Subcutaneous abdominal adipose tissue (tissue), 5 donors: ENCODE measurements at regions not wholly inside any gene's neighbourhood (a gene's known extent, or its start where the extent isn't known, plus 50 kb on each side); places are given as distances from the start of the nearest gene placed in this dataset.

ENCODE experiments used
- H3K27ac ChIP-seq: one replicate; pipeline ENCODE4 v1.7.0; 2013; ENCODE audit warnings: low read depth, mild to moderate bottlenecking, inconsistent platforms, low read length, moderate library complexity
- H3K27me3 ChIP-seq, 5 donors: one replicate each; pipeline ENCODE4 v1.7.0; 2013; ENCODE audit warnings: low read length in 5 of 5, inconsistent platforms in 1 of 5; ENCODE audit not compliant: control insufficient read depth in 5 of 5, insufficient read depth in 4 of 5
- H3K36me3 ChIP-seq, 5 donors: one replicate each; pipeline ENCODE4 v1.7.0; 2013; ENCODE audit warnings: low read length in 5 of 5; ENCODE audit not compliant: control insufficient read depth in 5 of 5, insufficient read depth in 5 of 5
- H3K4me1 ChIP-seq, 5 donors: one replicate each; pipeline ENCODE4 v1.7.0; 2013; ENCODE audit warnings: low read length in 5 of 5, mild to moderate bottlenecking in 3 of 5, moderate library complexity in 1 of 5; ENCODE audit not compliant: control insufficient read depth in 5 of 5, insufficient read depth in 5 of 5
- H3K4me3 ChIP-seq, 5 donors: one replicate each; pipeline ENCODE4 v1.7.0; 2013; ENCODE audit warnings: low read length in 5 of 5, low read depth in 1 of 5
- H3K9ac ChIP-seq, 5 donors: one replicate each; pipeline ENCODE4 v1.7.0; 2013; ENCODE audit warnings: low read length in 5 of 5, mild to moderate bottlenecking in 4 of 5, moderate library complexity in 3 of 5
- H3K9me3 ChIP-seq, 5 donors: one replicate each; pipeline ENCODE4 v1.7.0; 2013; ENCODE audit warnings: low read length in 5 of 5; ENCODE audit not compliant: control insufficient read depth in 5 of 5
- donor health status: healthy.
- donor health status: healthy.
- donor health status: healthy.
- donor health status: healthy.
- donor health status: healthy.

- no peaks in the 10 kb centered on the region for H3K9me3 ChIP-seq
- no peaks in the 10 kb centered on the region for H3K4me1 ChIP-seq
- no peak overlapping the region for H3K27ac ChIP-seq
Measured at GRCh38 chr13:107121793-107122192, 553.9 kb upstream of the ARGLU1 start.

DNA sequence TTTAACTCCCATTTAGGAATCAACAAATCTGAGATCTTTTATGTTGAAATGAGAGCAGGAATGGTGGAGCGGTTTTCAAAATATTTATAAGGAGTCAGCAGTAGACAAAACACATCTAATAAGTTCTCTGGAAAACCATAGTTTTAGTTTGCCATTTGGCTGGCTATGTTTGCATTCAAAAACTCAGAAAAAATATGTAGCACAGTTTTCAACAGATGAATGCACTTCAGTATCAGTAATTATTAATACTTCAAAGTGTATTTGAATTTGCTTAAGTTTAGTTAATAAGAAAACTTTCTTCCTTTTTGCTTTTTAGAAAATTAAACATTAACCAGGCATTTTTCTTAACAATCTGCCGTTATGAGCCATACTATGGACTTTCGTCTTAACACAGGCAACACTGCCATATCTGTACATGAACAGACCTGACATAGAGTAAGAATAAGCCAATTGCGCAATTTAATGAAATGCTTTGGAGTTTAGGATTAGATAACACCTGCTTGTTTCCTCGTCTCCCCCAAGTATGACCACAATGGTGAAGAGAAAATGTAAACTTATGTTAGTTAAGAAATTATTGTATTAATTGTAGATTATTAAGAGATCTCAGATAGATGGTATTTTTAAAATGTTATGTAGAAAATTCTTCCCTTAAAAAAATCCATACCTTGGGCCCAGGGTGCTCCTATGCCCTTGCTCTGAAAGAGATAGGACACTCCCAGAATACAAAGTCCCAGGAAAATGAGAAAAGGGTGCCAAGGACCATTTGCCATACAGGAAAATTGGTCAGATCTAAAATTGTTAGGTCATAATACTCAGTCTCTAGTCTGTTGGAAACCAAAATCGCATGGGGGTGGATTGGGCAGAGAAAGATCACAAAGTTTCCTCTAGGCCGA lies 552.3 kb upstream of the ARGLU1 start:
- no peak overlapping the region for H3K27ac ChIP-seq
- no peak overlapping the region for H3K9ac ChIP-seq
- no peaks in the 10 kb centered on the region for H3K27me3 ChIP-seq
- H3K36me3 ChIP-seq: no peaks in the 10 kb centered on the region
- H3K9me3 ChIP-seq: no peaks in the 10 kb centered on the region
- no peak overlapping the region for H3K4me3 ChIP-seq
- no peaks in the 10 kb centered on the region for H3K4me1 ChIP-seq

More at GRCh38 chr13:107121793-107122192, 553.9 kb upstream of the ARGLU1 start:
- no peak overlapping the region for H3K9ac ChIP-seq
- H3K4me3 ChIP-seq: no peak overlapping the region
- no peaks in the 10 kb centered on the region for H3K27me3 ChIP-seq
- H3K36me3 ChIP-seq: no peaks in the 10 kb centered on the region

DNA sequence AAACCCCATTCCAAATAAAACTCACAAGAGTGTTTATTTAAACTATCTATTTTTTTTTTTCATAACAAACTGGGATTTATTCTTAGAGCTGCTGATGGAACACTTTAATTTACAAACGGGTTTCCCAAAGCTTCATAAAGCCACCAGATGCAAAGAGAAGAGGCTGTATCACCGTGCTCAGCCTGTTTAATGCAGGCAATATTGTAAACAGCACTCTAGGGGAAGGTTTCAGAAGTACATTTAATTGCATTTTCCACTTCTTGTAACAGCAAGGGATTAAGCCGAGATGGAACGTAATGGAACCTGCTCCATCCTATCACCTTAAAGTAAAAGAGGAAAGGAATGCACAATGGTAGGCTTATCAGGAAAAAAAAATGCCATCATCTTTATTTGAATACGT lies 550.6 kb upstream of the ARGLU1 start:
- H3K36me3 ChIP-seq: no peaks in the 10 kb centered on the region
- H3K4me1 ChIP-seq: no peaks in the 10 kb centered on the region
- no peaks in the 10 kb centered on the region for H3K27me3 ChIP-seq
- no peaks in the 10 kb centered on the region for H3K9me3 ChIP-seq
- no peak overlapping the region for H3K27ac ChIP-seq
- H3K4me3 ChIP-seq: no peak overlapping the region
- H3K9ac ChIP-seq: no peak overlapping the region

GRCh38 chr13:107117327-107118012 lies 549.5 kb upstream of the ARGLU1 start:
- H3K4me3 ChIP-seq: no peak overlapping the region
- no peaks in the 10 kb centered on the region for H3K36me3 ChIP-seq
- no peak overlapping the region for H3K9ac ChIP-seq
- H3K27ac ChIP-seq: no peak overlapping the region
- no peaks in the 10 kb centered on the region for H3K4me1 ChIP-seq
- H3K27me3 ChIP-seq: no peaks in the 10 kb centered on the region
- no peaks in the 10 kb centered on the region for H3K9me3 ChIP-seq

DNA sequence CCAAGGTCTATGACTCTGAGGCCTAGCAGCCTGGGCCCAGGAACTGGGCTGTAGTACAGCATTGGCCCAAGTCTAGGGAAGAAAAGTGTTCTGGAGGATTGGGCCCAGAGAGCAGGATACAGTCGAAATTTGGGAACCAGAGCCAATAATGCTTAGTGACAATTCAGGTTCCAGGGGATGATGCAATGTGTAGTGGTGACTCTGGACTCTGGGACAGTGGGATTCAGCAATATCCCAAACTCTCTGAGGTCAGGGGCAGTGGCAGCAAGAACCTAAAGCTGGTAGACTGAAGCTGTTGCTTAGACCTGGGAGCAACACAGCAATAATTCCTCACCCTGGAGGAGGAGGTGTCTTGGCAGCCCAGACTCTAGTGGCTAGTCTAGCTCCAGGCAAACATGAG lies 545.5 kb upstream of the ARGLU1 start:
- Histone ChIP-seq H3K4me1 (no peaks in the 10 kb centered on the region), H3K27ac (no peak overlapping the region), H3K9me3 (peaks cover 0 to 7% (median 6%) of the 10 kb centered on the region in 5 donors), H3K9ac (no peak overlapping the region), H3K36me3 (no peaks in the 10 kb centered on the region), H3K4me3 (no peak overlapping the region), H3K27me3 (no peaks in the 10 kb centered on the region)

DNA sequence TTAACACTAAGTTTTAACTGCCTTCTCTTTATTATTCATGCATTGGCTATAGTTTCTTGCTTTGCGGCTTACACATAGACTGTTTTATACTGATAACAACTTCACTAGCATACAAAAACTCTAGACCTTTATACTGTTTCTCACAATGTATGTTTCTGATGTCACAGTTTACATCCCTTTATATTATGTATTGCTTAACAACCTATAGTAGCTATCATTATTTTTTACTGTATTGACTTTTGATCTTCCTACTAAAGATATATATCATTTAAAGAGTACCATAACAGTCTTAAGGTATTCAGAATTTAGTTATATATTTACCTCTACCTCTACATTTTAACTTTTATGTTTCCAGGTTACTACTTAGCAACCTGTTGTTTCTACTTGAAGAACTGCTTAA lies 543.3 kb upstream of the ARGLU1 start:
- H3K27ac ChIP-seq: no peak overlapping the region
- H3K27me3 ChIP-seq: no peaks in the 10 kb centered on the region
- H3K4me1 ChIP-seq: no peaks in the 10 kb centered on the region
- peaks cover 0 to 8% (median 6%) of the 10 kb centered on the region in 5 donors for H3K9me3 ChIP-seq
- no peak overlapping the region for H3K4me3 ChIP-seq
- H3K36me3 ChIP-seq: no peaks in the 10 kb centered on the region
- H3K9ac ChIP-seq: no peak overlapping the region

DNA sequence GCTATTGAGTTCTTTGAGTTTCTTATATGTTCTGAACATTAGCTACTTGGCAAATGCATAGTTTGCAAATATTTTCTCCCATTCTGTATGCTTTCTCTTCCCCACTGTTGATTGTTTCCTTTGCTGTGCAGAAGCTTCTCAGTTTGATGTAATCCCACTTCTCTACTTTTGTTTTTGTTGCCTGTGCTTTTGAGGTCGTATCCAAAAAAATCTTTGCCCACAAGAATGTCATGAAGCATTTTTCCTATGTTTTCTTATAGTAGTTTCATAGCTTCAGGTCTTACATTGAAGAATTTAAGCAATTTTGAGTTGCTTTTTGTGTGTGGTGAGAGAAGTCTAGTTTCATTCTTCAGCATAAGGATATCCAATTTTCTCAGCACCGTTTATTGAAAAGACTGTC lies 536.7 kb upstream of the ARGLU1 start:
- Histone ChIP-seq H3K4me1 (no peaks in the 10 kb centered on the region), H3K9me3 (peaks cover 0 to 7% (median 5%) of the 10 kb centered on the region in 5 donors), H3K4me3 (no peak overlapping the region), H3K36me3 (no peaks in the 10 kb centered on the region), H3K27ac (no peak overlapping the region), H3K27me3 (no peaks in the 10 kb centered on the region), H3K9ac (no peak overlapping the region)

DNA sequence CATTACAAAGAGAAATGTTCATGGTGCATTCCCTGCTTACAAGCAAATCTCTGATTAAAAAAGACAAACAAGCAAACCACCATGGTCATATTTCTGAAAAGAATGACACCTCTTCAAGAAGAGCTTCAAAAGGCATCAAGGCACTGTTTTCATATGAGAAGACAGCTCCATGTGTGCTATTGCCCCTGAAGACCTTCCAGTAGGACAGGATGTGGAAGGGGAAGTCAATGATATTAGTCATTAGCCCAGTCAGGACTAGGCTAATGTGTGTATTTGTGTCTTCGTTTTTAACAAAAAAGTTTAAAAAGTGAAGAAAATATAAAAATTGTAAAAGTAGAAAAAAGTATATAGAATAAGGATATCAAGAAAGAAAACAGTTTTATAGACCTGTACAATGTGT lies 534.7 kb upstream of the ARGLU1 start:
- Histone ChIP-seq H3K27me3 (no peaks in the 10 kb centered on the region), H3K4me1 (no peaks in the 10 kb centered on the region), H3K9me3 (no peaks in the 10 kb centered on the region), H3K36me3 (no peaks in the 10 kb centered on the region), H3K27ac (no peak overlapping the region), H3K4me3 (no peak overlapping the region), H3K9ac (no peak overlapping the region)

DNA sequence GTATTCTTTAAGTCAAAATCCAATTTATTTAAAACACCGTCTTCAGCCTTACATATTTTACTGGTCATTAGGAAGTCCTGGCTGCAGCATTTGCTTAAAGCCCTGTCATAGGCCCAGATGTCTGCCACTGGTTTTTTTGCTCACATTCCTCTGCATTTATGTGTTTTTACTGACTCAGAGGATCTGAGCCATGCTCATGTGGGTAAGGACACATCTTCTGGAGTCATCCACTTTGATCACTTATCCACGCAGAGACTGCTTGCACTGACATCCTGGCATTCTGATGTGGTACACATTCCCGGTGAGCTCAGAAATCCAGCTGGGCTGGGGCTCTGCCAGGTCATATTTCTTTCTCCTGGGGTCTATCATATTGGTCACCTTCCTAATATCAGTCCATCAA lies 531.7 kb upstream of the ARGLU1 start:
- Histone ChIP-seq H3K9ac (no peak overlapping the region), H3K4me1 (no peaks in the 10 kb centered on the region), H3K4me3 (no peak overlapping the region), H3K27ac (no peak overlapping the region), H3K9me3 (no peaks in the 10 kb centered on the region), H3K27me3 (no peaks in the 10 kb centered on the region), H3K36me3 (no peaks in the 10 kb centered on the region)

DNA sequence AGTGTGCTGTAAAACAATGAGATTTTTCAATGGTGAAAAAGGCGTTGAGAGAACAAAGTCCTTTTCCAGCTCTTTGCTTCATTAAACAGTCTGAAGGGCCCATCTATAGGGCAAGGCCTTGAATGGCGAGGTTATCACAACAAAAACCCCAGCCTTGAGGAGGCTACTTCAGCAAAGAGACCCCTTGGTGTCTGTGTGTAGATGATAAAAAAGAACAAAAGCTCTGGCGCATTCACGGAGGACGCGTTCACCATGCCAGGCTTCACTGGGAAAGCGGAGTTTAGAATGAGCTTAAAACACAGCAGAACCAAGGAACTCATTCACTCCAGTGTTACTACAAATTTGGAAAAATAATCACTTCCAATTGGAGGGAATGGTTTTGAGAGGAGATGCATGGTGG lies 530.0 kb upstream of the ARGLU1 start:
- H3K36me3 ChIP-seq: no peaks in the 10 kb centered on the region
- H3K4me3 ChIP-seq: no peak overlapping the region
- no peaks in the 10 kb centered on the region for H3K27me3 ChIP-seq
- H3K4me1 ChIP-seq: no peaks in the 10 kb centered on the region
- H3K9me3 ChIP-seq: no peaks in the 10 kb centered on the region
- H3K27ac ChIP-seq: no peak overlapping the region
- H3K9ac ChIP-seq: no peak overlapping the region
